Natural killer cell (primary cell): ENCODE measurements at regions not wholly inside any gene's neighbourhood (a gene's known extent, or its start where the extent isn't known, plus 50 kb on each side); places are given as distances from the start of the nearest gene placed in this dataset.

Source experiments
- ATAC-seq, 3 donors: fragments of 150-1000 bp in 2 of 3; fragments of 200-7000 bp in 1 of 3; cut with Tn5 transposase; 1 replicate in 1 of 3; 2 replicates in 2 of 3; pipeline ENCODE4 v1.10.0; 2021; ENCODE audit warnings: mild to moderate bottlenecking in 2 of 3, moderate library complexity in 2 of 3
- DNase-seq, 2 donors: peaks; one replicate each; pipeline versions ENCODE4 v3.0.0 to v3.0.0-alpha.2; 2013 to 2021; ENCODE audit warnings: mixed read lengths in 1 of 2
- H3K27ac ChIP-seq: one replicate; pipeline ENCODE4 v1.5.1; 2013; ENCODE audit warnings: mild to moderate bottlenecking, low read length
- H3K27me3 ChIP-seq: one replicate; pipeline ENCODE4 v1.6.1; 2013; ENCODE audit warnings: low read length; ENCODE audit not compliant: control insufficient read depth, insufficient read depth
- H3K36me3 ChIP-seq: one replicate; pipeline ENCODE4 v1.6.1; 2013; ENCODE audit warnings: low read length; ENCODE audit not compliant: control insufficient read depth, insufficient read depth
- H3K4me1 ChIP-seq: one replicate; pipeline ENCODE4 v1.6.1; 2013; ENCODE audit warnings: low read length; ENCODE audit not compliant: control insufficient read depth, insufficient read depth
- H3K4me3 ChIP-seq: one replicate; pipeline ENCODE4 v1.5.1; 2013; ENCODE audit warnings: low read length
- H3K9me3 ChIP-seq: one replicate; pipeline ENCODE4 v1.6.1; 2013; ENCODE audit warnings: low read length; ENCODE audit not compliant: control insufficient read depth, insufficient read depth
- H3K27ac Mint-ChIP-seq, 2 donors: one replicate each; pipeline ENCODE4 v1.8.0; 2022; ENCODE audit warnings: mild to moderate bottlenecking in 2 of 2, mixed read lengths in 2 of 2, moderate library complexity in 1 of 2
- H3K27me3 Mint-ChIP-seq, 2 donors: one replicate each; pipeline ENCODE4 v1.8.0; 2022; ENCODE audit warnings: low read depth in 2 of 2, mixed read lengths in 2 of 2
- H3K36me3 Mint-ChIP-seq: one replicate; pipeline ENCODE4 v1.8.0; 2022; ENCODE audit warnings: mixed read lengths
- H3K4me1 Mint-ChIP-seq, 2 donors: one replicate each; pipeline ENCODE4 v1.8.0; 2022; ENCODE audit warnings: mixed read lengths in 2 of 2
- H3K4me3 Mint-ChIP-seq: one replicate; pipeline ENCODE4 v1.8.0; 2022; ENCODE audit warnings: mild to moderate bottlenecking, moderate library complexity, mixed read lengths
- H3K9me3 Mint-ChIP-seq, 2 donors: one replicate each; pipeline ENCODE4 v1.8.0; 2022; ENCODE audit warnings: mixed read lengths in 2 of 2
- WGBS: methylation state at CpG from one replicate; pipeline ENCODE4 v1.1.7; 2013; ENCODE audit warnings: missing lambda C conversion rate; ENCODE audit not compliant: insufficient coverage; 5-methylcytosine and 5-hydroxymethylcytosine counted together
- intact Hi-C: fragments of 100-400 bp; cut with micrococcal nuclease; formaldehyde crosslinking; loops from one replicate; pipeline ENCODE4 v1.14.2; 2022
- TF ChIP-seq, protein P1 (sequence below): fragments of 200-600 bp; IDR thresholded peaks from one replicate; pipeline ENCODE4 v1.8.0; 2022; ENCODE audit warnings: antibody characterized with exemption

- ATAC-seq = no peak
- peaks cover 0 to 4% of the 10 kb centered on the region in 2 donors for H3K27me3 Mint-ChIP-seq
- Histone ChIP-seq H3K4me3 (no peak overlapping the region), H3K27me3 (no peaks in the 10 kb centered on the region), H3K27ac (no peak overlapping the region), H3K9me3 (no peaks in the 10 kb centered on the region), H3K4me1 (no peaks in the 10 kb centered on the region), H3K36me3 (no peaks in the 10 kb centered on the region)
- WGBS = 38% methylated on average over 63 of the region's 63 CpGs
- H3K4me1 Mint-ChIP-seq = no peaks in the 10 kb centered on the region
- H3K36me3 Mint-ChIP-seq = no peaks in the 10 kb centered on the region
- intact Hi-C loops = no loop called here
- no peak overlapping the region for H3K27ac Mint-ChIP-seq
- H3K4me3 Mint-ChIP-seq = no peak overlapping the region
- DNase-seq = no peak
- H3K9me3 Mint-ChIP-seq = no peaks in the 10 kb centered on the region
- TF ChIP-seq, protein P1, sequence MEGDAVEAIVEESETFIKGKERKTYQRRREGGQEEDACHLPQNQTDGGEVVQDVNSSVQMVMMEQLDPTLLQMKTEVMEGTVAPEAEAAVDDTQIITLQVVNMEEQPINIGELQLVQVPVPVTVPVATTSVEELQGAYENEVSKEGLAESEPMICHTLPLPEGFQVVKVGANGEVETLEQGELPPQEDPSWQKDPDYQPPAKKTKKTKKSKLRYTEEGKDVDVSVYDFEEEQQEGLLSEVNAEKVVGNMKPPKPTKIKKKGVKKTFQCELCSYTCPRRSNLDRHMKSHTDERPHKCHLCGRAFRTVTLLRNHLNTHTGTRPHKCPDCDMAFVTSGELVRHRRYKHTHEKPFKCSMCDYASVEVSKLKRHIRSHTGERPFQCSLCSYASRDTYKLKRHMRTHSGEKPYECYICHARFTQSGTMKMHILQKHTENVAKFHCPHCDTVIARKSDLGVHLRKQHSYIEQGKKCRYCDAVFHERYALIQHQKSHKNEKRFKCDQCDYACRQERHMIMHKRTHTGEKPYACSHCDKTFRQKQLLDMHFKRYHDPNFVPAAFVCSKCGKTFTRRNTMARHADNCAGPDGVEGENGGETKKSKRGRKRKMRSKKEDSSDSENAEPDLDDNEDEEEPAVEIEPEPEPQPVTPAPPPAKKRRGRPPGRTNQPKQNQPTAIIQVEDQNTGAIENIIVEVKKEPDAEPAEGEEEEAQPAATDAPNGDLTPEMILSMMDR = no peak
Measured at GRCh38 chr7:1323178-1324027, 90.7 kb downstream of the UNCX start.

GRCh38 chr7:1324028-1324900 is 91.6 kb downstream of the UNCX start:
- Histone ChIP-seq H3K4me1 (no peaks in the 10 kb centered on the region), H3K27ac (no peak overlapping the region), H3K4me3 (no peak overlapping the region), H3K9me3 (no peaks in the 10 kb centered on the region), H3K27me3 (no peaks in the 10 kb centered on the region), H3K36me3 (no peaks in the 10 kb centered on the region)
- intact Hi-C loops = no loop called here
- no peaks in the 10 kb centered on the region for H3K4me1 Mint-ChIP-seq
- DNase-seq = no peak
- WGBS = 71% methylated on average over 30 of the region's 30 CpGs
- no peaks in the 10 kb centered on the region for H3K9me3 Mint-ChIP-seq
- H3K4me3 Mint-ChIP-seq = no peak overlapping the region
- H3K27me3 Mint-ChIP-seq = peaks cover 0 to 4% of the 10 kb centered on the region in 2 donors
- TF ChIP-seq, protein P1 = no peak
- no peak overlapping the region for H3K27ac Mint-ChIP-seq
- no peaks in the 10 kb centered on the region for H3K36me3 Mint-ChIP-seq
- no peak for ATAC-seq

- H3K9me3 ChIP-seq = no peaks in the 10 kb centered on the region
- TF ChIP-seq, protein P1 = no peak
- no peak for DNase-seq
- no peak overlapping the region for H3K27ac ChIP-seq
- H3K27me3 ChIP-seq = no peaks in the 10 kb centered on the region
- H3K36me3 ChIP-seq = no peaks in the 10 kb centered on the region
- Mint-ChIP-seq H3K27ac (no peak overlapping the region), H3K9me3 (no peaks in the 10 kb centered on the region), H3K4me1 (no peaks in the 10 kb centered on the region), H3K4me3 (no peak overlapping the region), H3K27me3 (peaks cover 0 to 4% of the 10 kb centered on the region in 2 donors), H3K36me3 (no peaks in the 10 kb centered on the region)
- intact Hi-C loops = no loop called here
- no peak overlapping the region for H3K4me3 ChIP-seq
- H3K4me1 ChIP-seq = no peaks in the 10 kb centered on the region
- ATAC-seq = no peak
- 77% methylated on average over 17 of the region's 17 CpGs for WGBS
Measured at GRCh38 chr7:1325246-1325645, 92.6 kb downstream of the UNCX start.
